ENCODE measurements at regions not wholly inside any gene's neighbourhood (a gene's known extent, or its start where the extent isn't known, plus 50 kb on each side); places are given as distances from the start of the nearest gene placed in this dataset.

DNA sequence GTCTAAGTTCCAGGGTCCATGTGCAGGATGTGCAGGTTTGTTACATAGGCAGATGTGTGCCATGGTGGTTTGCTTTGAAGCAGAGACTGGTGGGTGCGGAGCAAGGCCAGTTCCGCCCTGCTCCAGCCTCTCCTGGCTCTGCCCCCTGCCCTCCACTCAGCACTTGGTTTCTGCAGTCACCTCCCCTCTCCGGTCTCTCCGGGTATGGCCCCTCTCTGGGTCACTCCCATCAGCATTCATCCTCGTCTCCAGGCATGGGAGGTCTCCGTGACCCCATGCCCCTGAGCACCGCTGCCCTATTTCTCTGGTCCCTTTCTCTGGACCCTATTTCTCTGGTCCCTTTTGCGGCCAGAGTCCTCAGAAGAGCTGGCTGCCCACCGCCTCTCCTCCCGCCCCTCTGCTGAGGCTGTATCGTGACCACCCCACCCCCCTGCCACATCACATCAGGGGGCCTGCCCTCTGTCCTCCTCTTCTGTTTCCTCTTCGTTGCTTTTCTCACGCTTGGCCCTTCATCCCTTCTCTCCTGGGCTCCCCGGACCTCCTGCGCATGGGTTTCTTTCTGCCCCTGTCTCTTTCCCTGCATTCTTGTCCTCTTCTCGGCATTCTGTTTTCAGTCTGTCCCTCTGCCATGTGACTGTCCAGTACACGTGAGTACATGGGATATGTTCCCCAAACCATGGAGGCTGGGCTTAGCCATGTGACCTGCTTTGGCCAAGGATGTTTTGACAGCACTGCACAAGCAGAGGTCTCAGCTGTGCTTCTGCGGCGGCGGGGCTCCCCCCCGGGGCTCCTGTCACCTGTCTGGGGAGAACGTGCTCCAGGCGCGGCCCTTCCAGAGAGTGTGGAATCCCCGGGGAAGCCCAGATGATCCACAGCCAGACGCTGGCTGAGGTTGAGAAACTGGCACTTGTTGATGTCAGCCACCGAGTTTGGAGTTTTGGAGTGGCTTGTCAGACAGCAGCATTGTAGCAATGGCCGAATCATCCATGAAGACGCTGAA lies 54.4 kb upstream of the C1orf174 start:
- no peak for DNase-seq (ENCODE audit: low spot score)

DNA sequence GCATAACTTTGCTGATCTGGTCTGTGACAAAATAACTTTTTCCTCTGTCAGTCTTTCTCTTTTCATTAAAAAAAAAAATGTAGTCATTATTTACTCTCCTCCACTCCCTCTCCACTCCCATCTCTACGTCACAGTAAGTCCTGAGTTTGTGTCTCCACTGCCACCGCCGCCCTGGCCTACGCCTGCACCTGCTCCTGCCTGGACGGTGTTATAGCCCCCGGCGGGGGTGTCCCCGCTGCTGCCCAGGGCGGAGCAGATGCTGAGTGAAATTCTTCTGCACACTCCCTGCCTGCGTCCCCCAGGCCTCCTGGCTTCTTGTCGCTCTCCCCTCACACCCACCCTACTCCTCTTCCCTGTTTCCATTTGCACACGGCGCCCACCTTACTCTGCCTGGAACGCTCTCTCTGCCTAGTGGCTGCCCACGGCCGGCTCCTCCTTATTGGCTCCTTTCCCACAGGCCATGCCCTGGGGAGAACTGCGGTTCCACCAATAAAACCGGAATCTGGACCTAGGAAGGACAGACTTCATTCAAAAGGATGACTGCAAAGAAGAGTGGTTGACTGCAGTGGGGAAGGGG lies 55.2 kb upstream of the C1orf174 start:
- DNase-seq (ENCODE audit: low spot score) = no peak

DNA sequence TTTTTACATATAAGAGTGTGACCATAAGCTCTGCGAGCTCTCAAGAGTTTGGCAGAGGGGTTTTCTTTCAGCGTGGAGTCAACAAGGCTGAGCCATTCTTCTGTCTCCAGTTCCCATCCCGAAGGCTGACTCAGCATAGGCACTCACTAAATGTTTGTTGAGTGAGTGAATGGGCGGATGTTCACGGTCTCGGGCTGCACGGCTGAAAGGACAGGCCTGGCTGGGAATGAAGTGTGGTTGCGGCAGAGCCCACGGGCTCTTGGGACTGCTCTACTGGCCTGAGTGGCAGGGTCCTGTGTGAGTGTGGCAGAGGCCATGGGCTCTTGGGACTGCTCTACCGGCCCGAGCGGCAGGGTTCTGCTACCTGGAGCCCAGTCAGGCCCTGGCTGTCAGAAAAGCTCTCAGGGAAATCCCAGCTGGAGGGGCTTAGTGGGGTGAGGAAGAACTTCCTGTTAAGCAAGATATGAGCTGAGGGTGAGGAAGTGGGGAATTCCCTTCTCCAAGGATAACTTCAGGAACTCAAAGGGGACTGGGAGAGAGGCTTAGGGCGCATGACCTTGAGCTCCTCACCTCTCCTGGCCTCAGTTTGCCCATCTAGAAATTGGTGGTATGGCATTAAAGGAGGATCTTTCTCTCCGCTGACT lies 56.6 kb upstream of the C1orf174 start:
- peak; percentile 14 for DNase-seq (ENCODE audit: low spot score)

DNA sequence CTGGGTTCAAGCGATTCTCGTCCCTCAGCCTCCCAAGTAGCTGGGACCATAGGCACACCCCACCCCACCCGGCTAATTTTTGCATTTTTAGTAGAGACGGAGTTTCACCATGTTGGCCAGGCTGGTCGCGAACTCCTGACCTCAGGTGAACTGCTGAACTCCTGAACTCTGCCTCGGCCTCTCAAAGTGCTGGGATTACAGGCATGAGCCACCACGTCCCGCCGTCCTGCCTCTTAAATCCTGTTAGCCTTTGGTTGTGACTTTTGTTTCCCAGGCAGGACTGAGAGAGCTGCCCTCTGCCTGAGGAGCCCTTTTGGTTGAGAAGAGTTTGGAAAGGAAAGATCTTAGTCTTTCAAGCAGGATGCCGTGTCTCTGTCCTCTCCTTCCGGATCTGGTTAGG lies 59.3 kb upstream of the C1orf174 start:
- DNase-seq (ENCODE audit: low spot score) = no peak

DNA sequence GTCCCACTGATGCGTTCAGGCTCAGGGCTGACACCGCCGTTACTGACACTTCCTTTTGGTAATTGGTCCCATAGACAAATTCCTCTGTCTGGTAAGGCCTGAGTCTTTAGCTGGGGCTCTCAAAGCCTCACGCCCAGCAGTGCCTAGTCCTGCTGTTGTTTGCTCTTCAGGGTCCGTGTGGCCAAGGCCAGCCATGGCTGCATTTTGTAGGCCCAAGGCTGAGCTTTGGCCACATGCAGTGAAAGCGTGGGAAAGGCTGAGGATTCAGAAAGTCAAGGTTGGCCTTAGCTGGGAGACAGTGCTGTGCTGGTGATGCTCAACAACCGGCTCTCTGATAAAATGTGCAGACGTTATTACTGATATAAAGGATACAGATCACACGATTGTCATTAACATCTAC lies 63.5 kb upstream of the C1orf174 start:
- DNase-seq (ENCODE audit: low spot score) = no peak

DNA sequence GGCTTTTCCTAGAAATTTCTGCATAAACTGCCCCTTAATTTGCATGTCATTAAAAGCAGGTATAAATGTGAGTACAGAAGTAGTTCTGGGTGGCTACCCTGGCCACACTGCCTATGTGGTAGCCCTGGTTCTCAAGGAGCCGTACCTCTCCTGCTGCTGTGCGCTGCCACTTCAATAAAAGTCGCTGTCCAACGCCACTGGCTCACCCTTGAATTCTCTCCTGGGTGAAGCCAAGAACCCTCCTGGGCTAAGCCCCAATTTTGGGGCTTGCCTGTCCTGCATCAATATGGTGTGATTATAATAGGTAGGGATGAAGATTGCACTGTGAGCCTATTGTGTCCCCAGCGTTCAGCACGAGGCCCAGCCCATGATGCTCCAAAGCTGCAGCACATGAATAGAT lies 65.6 kb upstream of the C1orf174 start:
- DNase-seq (ENCODE audit: low spot score) = no peak

DNA sequence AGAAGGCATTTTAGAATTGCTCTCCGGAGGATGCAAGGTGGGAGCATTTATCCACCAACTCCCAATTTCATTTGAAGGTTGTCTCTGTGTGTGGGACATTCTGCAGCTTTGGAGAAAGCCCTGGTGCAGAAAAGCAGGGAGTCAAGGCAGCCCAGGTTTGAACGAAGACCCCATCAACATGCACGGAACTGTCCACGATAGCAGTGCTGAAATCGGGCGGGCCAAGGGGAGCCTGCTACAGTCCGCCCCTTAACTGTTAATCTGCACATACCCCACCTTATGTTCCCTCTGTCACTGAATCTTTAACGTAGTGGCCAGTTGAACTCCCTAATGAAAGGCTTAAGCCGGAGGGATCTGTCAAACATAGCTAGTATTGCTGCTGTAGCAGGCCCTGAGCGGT lies 68.8 kb upstream of the C1orf174 start:
- no peak for DNase-seq (ENCODE audit: low spot score)

DNA sequence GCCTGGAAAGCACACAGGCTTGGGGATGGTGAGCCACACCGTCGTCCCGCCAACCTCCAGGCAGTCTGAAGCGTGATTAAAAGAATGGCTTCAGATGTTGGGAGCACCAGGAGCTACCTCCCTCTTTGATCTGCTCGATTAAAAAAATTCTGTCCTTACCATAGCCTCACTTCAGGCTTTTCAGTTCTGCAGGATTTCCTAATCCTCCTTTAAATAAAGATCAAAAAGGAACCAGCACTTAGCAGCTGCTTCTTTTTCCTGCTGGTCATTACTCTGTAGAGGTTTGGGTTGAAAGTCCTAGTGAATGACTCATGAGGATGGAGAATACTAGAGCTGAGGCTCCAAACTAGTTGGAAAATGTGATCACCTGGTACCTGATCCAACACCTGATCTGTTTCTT lies 71.9 kb upstream of the C1orf174 start:
- DNase-seq (ENCODE audit: low spot score) = no peak

DNA sequence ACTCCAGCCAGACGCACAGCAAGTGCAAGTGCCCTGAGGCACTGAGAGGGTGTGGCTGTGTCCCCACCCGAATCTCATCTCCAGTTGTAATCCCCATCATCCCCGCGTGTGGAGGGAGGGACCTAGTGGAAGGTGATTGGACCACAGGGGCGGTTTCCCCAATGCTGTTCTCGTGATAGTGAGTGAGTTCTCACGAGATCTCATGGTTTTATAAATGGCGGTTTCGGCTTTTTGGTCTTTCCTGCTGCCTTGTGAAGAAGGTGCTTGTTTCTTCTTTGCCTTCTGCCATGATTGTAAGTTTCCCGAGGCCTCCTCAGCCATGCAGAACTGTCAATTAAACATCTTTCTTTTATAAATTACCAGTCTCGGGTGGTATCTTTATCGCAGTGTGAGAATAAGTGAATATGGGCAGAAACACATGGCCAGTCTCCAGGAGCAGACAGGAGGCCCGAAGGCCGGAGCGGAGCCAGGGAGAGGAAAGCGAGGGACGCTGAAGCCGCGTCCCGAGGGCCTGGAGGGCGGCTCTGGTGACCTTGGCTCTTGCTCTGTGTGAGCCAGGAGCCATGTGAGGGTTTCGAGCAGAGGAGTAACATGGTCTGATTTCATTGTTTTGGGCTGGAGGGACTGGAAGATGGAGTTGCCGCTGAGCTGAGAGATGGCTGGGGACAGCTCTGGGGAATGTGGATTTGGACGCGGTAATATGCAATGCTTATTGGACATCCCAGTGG lies 76.0 kb upstream of the C1orf174 start:
- no peak for DNase-seq (ENCODE audit: low spot score)

DNA sequence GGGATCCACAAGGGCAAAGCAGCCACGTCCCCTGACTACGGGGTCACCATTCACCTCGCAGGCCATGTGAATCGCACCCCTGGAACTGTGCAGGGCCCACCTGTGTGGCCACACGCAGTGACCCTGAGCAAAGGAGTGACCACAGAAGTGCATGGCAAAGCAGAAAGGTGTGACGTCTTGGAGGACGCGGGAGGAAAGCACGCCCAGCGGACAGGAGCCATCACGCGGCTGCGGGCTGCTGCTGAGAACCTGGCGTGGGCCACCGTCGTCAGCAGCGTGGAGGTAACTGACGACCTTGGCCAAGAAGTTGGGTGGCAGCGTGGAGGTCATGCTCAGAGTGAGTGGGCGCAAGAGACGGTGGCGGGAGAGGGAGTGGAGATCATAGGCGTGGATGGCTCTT lies 76.7 kb upstream of the C1orf174 start:
- no peak for DNase-seq (ENCODE audit: low spot score)

DNA sequence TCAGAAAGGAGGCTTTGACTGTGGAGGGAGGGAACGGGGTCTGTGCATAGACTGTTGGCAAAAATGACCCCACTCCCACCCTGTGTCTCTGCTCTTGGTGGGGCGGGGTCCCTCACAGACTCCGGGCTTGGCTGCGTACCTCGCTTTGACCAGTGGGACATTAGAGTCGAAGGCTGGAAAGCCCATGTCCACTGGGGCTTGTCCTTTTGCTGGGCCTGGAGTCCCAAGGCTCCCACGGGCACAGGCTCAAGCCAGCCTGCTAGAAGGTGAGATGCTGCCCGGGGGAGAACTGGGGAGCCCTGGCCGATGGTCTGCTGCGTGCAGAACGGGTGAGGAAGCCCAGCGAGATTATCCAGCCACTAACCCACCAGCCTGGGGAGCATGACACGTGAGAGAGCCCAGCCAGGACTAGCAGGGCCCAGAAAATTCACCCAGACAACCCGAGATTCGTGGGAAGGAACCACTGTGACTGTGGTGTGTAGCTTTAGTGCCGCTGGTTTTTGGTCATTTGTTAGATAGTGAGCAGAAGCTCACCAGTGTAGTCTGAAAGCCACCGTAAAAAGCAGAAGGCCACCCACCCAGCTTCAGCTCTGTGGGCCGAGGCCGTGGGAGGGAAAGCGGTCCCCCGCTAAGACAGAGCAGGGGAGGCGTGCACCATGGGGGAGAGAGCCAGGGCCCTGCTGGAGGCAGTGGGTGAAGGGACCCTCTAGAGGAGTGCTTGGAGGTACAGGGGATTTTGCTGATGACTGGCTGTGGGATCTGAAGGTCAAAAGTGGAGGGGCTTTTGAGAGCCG lies 78.3 kb upstream of the C1orf174 start:
- DNase-seq (ENCODE audit: low spot score) = no peak

DNA sequence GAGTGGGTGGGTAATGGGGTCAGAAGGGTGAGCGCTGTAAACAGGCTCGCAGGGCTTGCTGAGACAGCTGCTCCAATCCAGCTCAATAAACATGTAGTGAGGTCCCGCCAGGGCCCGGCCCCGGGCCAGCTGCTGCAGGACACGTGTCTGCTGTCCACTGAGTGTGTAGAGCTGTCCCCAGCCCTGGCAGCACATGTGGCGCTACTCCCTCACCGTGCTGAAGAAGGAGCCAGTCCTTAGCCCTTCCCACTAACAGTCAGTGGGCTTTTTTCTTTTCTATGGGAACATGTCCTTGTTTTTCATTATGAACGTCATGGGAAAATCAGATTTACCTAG lies 78.9 kb upstream of the C1orf174 start:
- no peak for DNase-seq (ENCODE audit: low spot score)

DNA sequence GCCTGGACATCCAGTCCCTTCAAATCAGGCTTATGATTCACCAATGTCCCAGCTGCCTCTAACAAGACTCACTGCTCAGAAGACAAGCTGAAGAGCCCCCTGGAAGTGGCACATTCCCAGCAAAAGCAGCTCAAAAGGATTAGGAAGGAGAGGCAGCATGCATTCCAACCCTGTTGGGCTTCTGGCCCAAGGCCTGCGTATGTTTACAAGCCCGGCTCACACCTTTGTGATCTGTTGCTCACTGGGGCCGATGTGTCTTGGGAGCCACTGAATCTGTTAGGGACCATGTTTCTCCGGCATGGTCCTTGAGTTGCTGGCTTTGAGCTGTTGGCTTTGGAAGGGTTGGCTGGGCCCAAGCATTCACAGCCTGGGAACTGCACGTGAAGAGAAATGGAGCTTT lies 81.2 kb upstream of the C1orf174 start:
- no peak for DNase-seq (ENCODE audit: low spot score)

DNA sequence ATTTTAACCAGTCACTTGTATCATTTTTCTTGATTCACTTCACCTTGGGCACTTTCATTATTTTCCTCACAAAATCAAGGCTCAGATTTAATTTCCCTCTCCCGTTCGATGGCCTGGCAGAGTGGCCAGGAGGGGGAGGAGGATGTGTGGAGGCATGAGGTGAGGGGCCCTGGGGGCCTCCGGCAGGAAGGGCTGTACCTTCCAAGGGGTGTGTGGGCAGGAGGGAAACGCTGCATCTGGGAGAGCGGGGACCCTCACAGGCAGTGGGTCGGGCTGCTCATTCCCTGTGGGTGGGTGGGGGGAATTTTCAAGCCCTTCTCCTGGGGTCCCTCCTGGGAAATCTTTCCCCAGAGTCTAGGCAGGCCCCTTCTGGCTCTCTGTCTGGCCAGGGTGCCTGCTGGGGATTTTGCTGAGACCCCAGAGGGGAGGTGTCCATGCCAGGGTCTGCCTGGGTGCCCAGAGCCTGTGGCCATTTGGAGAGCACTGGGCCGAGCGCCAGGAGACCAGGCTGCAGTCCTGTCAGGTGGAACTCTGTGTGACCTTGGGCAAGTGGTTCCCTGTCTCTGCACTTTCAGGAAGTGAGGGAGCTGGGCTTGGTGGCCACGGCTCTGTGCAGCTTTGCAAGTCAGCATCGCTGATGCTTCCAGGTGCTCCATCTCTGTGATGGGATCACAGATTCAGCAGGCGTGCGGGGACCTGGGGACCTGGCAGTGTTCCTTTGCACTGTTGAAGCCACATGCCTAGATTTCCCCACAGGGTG lies 81.9 kb upstream of the C1orf174 start:
- no peak for DNase-seq (ENCODE audit: low spot score)

DNA sequence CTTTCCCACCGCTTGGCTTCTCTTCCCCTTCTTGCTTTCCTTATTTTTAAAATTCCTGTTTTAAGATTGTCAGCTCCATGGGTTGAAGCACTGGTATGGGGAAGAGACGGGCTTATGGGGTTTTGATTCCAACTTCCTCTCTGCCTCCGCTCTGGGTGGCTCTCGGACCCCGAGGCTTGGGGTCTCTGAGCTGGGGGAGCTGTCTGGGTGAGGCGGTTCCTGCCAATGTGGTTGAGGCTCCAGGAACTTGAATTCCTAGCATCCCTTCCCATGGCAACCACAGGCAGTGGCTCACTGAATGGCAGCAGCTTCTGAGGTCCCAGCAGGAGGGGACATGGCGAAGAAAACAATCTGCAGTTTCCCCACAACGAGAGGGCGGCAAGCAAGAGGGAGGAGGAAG lies 83.1 kb upstream of the C1orf174 start:
- DNase-seq (ENCODE audit: low spot score) = no peak

DNA sequence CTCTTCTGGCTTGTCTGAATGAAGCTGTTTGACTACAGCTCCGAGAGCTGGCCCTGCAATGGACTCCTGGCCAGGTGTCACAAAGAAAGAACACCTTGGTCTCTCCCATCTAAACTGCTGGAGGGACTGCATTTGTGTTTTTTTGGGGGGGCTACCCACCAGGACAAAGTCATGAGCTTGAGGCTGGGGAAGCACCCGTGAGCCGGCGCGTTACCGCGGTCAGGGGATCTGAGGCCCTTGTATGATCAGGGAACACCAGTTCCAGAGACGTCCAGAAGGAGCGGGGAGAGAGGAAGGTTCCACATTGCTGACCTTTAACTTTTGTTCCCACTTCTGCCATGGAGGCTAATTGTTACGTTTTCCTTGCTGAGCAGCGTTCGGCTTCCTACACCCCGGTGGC lies 84.5 kb upstream of the C1orf174 start:
- DNase-seq (ENCODE audit: low spot score) = no peak

DNA sequence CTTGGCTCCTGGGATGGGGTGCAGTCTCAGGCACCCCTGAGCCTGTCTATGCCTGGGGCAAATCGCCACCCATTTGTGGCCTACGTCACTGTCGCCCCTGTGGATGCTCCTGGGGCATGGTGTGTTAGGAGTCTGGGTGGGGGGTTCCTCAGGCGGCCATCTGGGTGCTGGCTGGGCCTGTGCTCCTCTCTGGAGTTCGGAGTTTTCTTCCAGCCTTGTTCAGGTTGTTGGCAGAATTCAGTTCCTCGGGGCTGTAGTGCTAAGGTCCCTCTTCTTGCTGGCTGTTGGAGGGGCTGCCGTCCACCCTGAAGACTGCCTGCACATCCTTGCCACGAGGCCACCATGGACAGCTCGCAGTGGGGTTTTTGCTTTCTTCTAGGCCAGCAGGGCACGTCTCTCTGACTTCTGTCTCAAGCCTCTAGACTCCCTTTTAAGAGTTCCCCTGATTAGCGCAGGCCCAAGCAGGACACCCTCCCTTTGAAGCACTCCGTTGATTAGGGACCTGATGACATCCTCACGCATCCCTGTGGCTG lies 86.7 kb upstream of the C1orf174 start:
- no peak for DNase-seq (ENCODE audit: low spot score)

DNA sequence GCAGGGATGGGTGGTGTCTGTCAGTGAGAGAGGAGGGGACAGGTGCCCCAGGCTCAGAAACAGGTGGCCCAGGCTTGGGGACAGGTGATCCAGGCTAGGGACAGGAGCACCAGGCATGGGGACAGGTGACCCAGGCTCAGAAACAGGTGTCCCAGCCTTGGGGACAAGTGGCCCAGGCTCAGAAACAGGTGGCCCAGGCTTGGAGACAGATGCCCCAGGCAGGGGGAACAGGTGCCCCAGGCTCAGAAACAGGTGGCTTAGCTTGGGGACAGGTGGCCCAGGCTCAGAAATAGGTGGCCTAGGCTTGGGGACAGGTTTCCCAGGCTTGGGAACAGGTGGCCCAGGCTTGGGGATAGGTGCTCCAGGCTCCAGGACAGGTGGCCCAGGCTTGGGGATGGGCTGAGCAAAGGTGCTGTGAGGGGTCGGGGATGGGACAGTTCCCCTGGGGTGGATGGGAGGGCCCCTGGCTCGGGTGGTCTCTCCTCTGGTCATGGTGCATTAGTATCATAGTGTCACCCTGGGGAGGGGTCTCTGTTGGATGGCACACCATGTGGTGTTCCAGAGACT lies 87.7 kb upstream of the C1orf174 start:
- no peak for DNase-seq (ENCODE audit: low spot score)

DNA sequence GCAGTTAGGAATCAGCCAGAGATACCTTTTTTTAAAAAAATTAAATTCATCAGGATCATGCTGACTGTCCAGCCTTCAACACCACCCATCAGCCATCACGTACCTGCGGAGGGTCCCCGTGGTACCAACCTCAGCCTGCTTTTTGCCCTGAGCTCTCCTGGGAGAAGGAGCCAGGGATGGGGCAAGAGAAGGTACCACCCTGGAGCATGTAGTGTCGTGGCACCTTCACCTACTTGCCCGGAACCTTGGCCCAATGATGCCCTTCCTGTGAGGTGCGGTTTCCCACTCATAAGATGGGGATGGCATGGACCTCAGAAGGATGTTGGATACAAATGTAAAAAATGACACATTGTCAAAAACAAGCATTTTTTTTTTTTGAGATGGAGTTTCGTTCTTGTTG lies 88.4 kb upstream of the C1orf174 start:
- no peak for DNase-seq (ENCODE audit: low spot score)

DNA sequence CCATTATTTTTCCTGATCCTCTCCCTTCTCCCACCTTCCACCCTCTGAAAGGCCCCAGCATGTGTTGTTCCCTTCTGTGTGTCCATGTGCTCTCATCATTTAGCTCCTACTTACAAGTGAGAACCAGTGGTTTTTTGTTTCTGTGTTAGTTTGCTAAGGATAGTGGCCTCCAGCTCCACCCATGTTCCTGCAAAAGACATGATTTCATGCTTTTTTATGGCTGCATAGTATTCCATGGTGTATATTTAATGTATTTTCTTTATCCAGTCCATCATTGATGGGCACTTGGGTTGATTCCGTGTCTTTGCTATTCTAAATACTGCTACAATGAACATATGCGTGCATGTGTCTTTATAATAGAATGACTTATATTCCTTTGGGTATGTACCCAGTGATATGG lies 89.4 kb upstream of the C1orf174 start:
- no peak for DNase-seq (ENCODE audit: low spot score)

Data from A172 (cell line).